GM12892 (cell line): ENCODE measurements at regions not wholly inside any gene's neighbourhood (a gene's known extent, or its start where the extent isn't known, plus 50 kb on each side); places are given as distances from the start of the nearest gene placed in this dataset.

ENCODE experiments used
- POLR2A ChIP-seq: IDR thresholded peaks from 2 replicates; pipeline ENCODE4 v1.6.1; 2011; ENCODE audit warnings: low read depth, low read length, control low read depth
- TAF1 ChIP-seq: IDR thresholded peaks from 2 replicates; pipeline ENCODE4 v1.6.1; 2011; ENCODE audit warnings: low read depth, mild to moderate bottlenecking, control low read depth, low read length, borderline replicate concordance

- TF ChIP-seq POLR2A, result no peak
- no peak for TF ChIP-seq TAF1
Measured at GRCh38 chr2:81734981-81735380, 1430.4 kb upstream of the LRRTM1 start.
